GM23248 (cell line): ENCODE measurements at regions not wholly inside any gene's neighbourhood (a gene's known extent, or its start where the extent isn't known, plus 50 kb on each side); places are given as distances from the start of the nearest gene placed in this dataset.

ENCODE experiments used
- EZH2 ChIP-seq: fragments of 200-600 bp; sonication (generic); IDR thresholded peaks from 2 replicates; pipeline ENCODE4 v1.6.1; 2018; ENCODE audit warnings: antibody characterized with exemption, mild to moderate bottlenecking; ENCODE audit not compliant: insufficient read depth, poor library complexity, severe bottlenecking
- EZH2phosphoT487 ChIP-seq: fragments of 200-600 bp; sonication (generic); IDR thresholded peaks from 2 replicates; pipeline ENCODE4 v1.6.1; 2018; ENCODE audit warnings: antibody characterized with exemption, moderate library complexity, mild to moderate bottlenecking, low read depth; ENCODE audit not compliant: insufficient read depth

DNA sequence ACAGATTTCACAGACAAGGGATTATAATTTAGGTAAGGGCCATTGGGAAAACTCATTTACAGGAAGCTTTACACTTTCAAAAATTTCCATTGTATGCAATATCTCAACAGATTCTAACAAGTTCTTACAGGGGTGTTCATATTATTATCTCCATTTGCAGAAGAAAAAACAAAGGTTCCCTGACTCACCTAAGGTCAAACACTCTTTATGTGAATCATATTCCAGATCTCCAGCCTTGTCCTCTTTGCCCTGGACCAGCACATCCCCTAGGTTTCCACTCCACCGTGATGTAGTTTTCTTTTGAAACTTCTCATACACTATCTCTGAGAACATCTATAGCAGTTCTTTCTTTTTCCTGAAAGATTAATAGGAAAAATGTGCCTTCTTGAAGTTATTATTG, 96.4 kb upstream of the HS3ST1 start:
- TF ChIP-seq EZH2phosphoT487 (no peak), EZH2 (no peak)
